ENCODE measurements at regions not wholly inside any gene's neighbourhood (a gene's known extent, or its start where the extent isn't known, plus 50 kb on each side); places are given as distances from the start of the nearest gene placed in this dataset.

DNA sequence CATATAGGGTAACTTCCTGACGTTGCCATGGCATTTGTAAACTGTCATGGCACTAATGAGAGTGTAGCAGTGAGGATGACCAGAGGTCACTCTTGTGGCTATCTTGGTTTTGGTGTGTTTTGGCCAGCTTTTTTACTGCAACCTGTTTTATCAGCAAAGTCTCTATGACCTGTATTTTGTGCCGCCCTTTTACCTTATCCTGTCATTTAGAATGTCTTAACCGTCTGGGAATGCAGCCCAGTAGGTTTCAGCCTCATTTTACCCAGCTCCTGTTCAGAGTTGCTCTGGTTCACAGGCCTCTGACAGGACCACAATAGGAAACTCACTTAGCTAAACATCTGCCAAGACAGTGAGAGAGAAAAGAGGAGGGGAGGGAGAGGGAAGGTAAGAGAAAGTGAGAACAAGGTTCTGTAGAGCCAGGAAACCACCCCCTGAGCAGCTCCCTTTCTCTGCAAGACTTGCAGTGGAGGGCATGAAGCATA, 64.8 kb upstream of the PLEKHG3 start:
- peaks cover under 1% of the 10 kb centered on the region for H3K4me1 ChIP-seq (ENCODE audit: insufficient read depth, low read length)
- no peaks in the 10 kb centered on the region for H3K27me3 ChIP-seq (ENCODE audit: control insufficient read depth in 1 of 2, insufficient read depth in 2 of 2, low read length in 2 of 2)
- no peak overlapping the region for H3K27ac ChIP-seq (ENCODE audit: low read depth, low read length)
- no peak overlapping the region for H3K9ac ChIP-seq (ENCODE audit: low read length)
- no peak overlapping the region for H3K4me3 ChIP-seq (ENCODE audit: low read depth in 1 of 2, low read length in 2 of 2)
- no peaks in the 10 kb centered on the region for H3K9me3 ChIP-seq (ENCODE audit: low read length)
- H3K36me3 ChIP-seq (ENCODE audit: insufficient read depth, low read length) = no peaks in the 10 kb centered on the region

DNA sequence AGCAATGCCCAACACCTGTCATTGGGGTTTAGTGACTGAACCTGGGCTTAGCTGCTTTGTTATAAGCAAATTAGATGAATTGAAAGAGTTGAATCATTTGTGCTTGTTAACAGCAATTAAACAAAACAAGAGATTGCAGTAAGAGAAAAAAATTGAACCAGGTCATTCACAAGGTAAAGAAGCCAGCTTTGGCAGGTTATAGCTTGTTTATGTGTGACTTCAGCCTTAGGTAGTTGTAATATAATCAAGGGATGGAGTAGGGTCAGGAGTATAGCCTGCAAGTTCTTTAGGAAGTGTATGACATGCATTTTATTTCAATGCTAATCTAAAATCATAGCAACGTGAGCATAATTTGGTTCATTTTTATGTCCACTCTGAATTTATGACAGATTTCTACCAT, 63.4 kb upstream of the PLEKHG3 start:
- H3K4me1 ChIP-seq (ENCODE audit: insufficient read depth, low read length) = peaks cover 15% of the 10 kb centered on the region
- no peak overlapping the region for H3K27ac ChIP-seq (ENCODE audit: low read depth, low read length)
- no peak overlapping the region for H3K9ac ChIP-seq (ENCODE audit: low read length)
- H3K27me3 ChIP-seq (ENCODE audit: control insufficient read depth in 1 of 2, insufficient read depth in 2 of 2, low read length in 2 of 2) = no peaks in the 10 kb centered on the region
- no peaks in the 10 kb centered on the region for H3K9me3 ChIP-seq (ENCODE audit: low read length)
- no peak overlapping the region for H3K4me3 ChIP-seq (ENCODE audit: low read depth in 1 of 2, low read length in 2 of 2)
- H3K36me3 ChIP-seq (ENCODE audit: insufficient read depth, low read length) = no peaks in the 10 kb centered on the region

DNA sequence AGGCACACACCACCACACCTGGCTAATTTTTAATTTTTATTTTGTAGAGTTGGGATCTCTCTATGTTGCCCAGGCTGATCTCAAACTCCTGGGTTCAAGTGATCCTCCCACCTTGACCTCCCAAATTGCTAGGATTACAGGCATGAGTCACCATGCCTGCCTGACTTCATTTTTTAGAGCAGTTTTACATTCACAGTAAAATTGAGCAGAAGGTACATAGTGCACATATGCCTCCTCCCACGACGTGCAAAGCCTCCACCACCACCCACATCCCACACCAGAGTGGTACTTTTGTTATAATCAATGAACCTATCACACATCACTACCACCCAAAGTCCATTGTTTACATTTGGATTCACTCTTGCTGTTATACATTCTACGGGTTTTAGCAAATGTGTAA, 62.5 kb upstream of the PLEKHG3 start:
- Histone ChIP-seq H3K4me3 (ENCODE audit: low read depth in 1 of 2, low read length in 2 of 2) (no peak overlapping the region), H3K27ac (ENCODE audit: low read depth, low read length) (no peak overlapping the region), H3K9ac (ENCODE audit: low read length) (no peak overlapping the region), H3K27me3 (ENCODE audit: control insufficient read depth in 1 of 2, insufficient read depth in 2 of 2, low read length in 2 of 2) (no peaks in the 10 kb centered on the region), H3K36me3 (ENCODE audit: insufficient read depth, low read length) (no peaks in the 10 kb centered on the region), H3K9me3 (ENCODE audit: low read length) (no peaks in the 10 kb centered on the region), H3K4me1 (ENCODE audit: insufficient read depth, low read length) (peaks cover 20% of the 10 kb centered on the region)

DNA sequence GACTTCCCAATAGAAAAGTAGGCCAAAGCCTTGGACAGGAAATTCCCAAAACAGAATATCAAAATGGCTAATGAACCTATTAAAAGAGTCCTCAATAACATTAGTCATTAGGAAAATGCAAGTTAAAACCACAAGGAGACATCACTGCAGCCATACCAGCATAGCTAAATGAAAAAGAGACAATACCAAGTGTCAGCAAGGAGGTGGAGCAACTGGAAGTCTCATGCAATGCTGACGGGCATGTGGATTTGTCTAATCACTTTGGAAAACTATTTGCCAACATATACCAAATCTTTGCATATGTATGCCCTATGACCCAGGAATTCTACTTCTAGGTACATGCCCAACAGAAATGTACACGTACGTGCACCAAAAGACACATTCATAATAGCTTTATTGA, 60.5 kb upstream of the PLEKHG3 start:
- no peak overlapping the region for H3K27ac ChIP-seq (ENCODE audit: low read depth, low read length)
- no peaks in the 10 kb centered on the region for H3K36me3 ChIP-seq (ENCODE audit: insufficient read depth, low read length)
- no peaks in the 10 kb centered on the region for H3K27me3 ChIP-seq (ENCODE audit: control insufficient read depth in 1 of 2, insufficient read depth in 2 of 2, low read length in 2 of 2)

DNA sequence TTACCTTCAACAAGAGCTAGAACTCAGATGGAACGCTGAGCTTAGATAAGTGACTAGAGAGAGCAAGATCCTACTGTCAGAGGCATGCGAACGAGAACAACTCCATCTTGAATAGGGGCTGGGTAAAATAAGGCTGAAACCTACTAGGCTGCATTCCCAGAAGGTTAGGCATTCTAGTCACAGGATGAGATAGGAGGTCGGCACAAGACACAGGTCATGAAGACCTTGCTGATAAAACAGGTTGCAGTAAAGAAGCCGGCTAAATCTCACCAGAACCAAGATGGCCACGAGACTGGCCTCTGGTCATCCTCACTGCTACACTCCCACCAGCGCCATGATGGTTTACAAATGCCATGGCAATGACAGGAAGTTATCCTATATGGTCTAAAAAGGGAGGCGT, 59.6 kb upstream of the PLEKHG3 start:
- Histone ChIP-seq H3K4me3 (ENCODE audit: low read depth in 1 of 2, low read length in 2 of 2) (no peak overlapping the region), H3K9ac (ENCODE audit: low read length) (no peak overlapping the region), H3K27me3 (ENCODE audit: control insufficient read depth in 1 of 2, insufficient read depth in 2 of 2, low read length in 2 of 2) (no peaks in the 10 kb centered on the region), H3K27ac (ENCODE audit: low read depth, low read length) (peak overlapping the region; percentile 78), H3K4me1 (ENCODE audit: insufficient read depth, low read length) (peaks cover 20% of the 10 kb centered on the region), H3K9me3 (ENCODE audit: low read length) (no peaks in the 10 kb centered on the region), H3K36me3 (ENCODE audit: insufficient read depth, low read length) (no peaks in the 10 kb centered on the region)

More for the DNA sequence above, 60.5 kb upstream of the PLEKHG3 start:
- Histone ChIP-seq H3K9me3 (ENCODE audit: low read length) (no peaks in the 10 kb centered on the region), H3K4me1 (ENCODE audit: insufficient read depth, low read length) (peaks cover 20% of the 10 kb centered on the region), H3K4me3 (ENCODE audit: low read depth in 1 of 2, low read length in 2 of 2) (no peak overlapping the region), H3K9ac (ENCODE audit: low read length) (no peak overlapping the region)

DNA sequence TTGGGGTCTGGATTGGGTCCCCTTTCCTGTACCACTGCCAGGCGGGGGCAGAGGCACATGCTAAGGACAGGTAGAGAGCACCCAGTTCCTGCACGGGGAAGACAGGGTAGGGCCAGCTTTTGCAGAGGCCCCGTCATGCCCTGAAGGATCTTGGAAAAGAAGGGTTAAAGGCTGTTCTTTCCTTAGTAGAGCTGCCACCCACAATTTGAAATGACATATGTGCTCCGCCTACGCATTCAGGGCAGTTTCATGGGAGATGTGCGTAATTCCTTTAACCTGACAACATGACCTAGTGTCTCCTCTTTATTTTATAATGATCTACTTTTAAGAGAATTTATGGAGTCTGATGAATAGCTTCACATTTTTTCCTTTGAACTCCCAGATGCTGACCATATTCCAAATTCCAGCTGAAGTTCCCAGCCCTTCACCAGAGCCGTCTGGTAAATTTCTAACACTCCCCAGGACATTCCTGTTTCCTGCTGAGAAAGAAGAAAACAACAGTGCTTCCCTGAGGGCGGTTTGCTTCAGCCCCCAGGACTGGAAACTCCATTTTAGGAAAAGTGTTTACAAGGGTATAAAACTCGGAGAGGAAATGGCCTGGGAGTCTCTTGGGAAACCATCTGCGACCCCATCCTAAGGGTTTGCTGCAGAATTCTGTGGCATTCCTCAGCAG, 58.9 kb upstream of the PLEKHG3 start:
- no peak overlapping the region for H3K4me3 ChIP-seq (ENCODE audit: low read depth in 1 of 2, low read length in 2 of 2)
- no peaks in the 10 kb centered on the region for H3K27me3 ChIP-seq (ENCODE audit: control insufficient read depth in 1 of 2, insufficient read depth in 2 of 2, low read length in 2 of 2)
- H3K9ac ChIP-seq (ENCODE audit: low read length) = no peak overlapping the region
- no peaks in the 10 kb centered on the region for H3K36me3 ChIP-seq (ENCODE audit: insufficient read depth, low read length)
- peaks cover 20% of the 10 kb centered on the region for H3K4me1 ChIP-seq (ENCODE audit: insufficient read depth, low read length)
- H3K27ac ChIP-seq (ENCODE audit: low read depth, low read length) = peak overlapping the region; percentile 78
- H3K9me3 ChIP-seq (ENCODE audit: low read length) = no peaks in the 10 kb centered on the region

DNA sequence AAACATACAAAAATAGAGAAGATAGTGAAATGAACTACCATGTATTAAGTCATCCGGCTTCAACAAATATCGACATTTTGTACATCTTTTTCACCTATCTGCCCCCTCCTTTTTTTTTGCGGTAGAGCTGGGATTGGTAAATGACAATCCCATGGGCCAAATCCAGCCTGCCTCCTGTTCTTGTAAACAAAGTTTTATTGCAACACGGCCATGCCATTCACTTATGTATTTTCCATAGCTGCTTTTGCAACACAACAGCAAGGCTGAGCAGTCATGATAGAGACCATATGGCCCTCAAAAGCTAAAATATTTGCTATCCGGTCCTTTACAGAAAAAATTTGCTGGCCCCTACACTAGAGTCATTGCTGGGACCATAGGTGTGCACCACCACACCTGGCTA, 58.1 kb upstream of the PLEKHG3 start:
- H3K36me3 ChIP-seq (ENCODE audit: insufficient read depth, low read length) = no peaks in the 10 kb centered on the region
- H3K27me3 ChIP-seq (ENCODE audit: control insufficient read depth in 1 of 2, insufficient read depth in 2 of 2, low read length in 2 of 2) = no peaks in the 10 kb centered on the region
- peak overlapping the region; percentile 78 for H3K27ac ChIP-seq (ENCODE audit: low read depth, low read length)
- H3K4me1 ChIP-seq (ENCODE audit: insufficient read depth, low read length) = peaks cover 20% of the 10 kb centered on the region
- no peak overlapping the region for H3K4me3 ChIP-seq (ENCODE audit: low read depth in 1 of 2, low read length in 2 of 2)
- no peaks in the 10 kb centered on the region for H3K9me3 ChIP-seq (ENCODE audit: low read length)
- no peak overlapping the region for H3K9ac ChIP-seq (ENCODE audit: low read length)

DNA sequence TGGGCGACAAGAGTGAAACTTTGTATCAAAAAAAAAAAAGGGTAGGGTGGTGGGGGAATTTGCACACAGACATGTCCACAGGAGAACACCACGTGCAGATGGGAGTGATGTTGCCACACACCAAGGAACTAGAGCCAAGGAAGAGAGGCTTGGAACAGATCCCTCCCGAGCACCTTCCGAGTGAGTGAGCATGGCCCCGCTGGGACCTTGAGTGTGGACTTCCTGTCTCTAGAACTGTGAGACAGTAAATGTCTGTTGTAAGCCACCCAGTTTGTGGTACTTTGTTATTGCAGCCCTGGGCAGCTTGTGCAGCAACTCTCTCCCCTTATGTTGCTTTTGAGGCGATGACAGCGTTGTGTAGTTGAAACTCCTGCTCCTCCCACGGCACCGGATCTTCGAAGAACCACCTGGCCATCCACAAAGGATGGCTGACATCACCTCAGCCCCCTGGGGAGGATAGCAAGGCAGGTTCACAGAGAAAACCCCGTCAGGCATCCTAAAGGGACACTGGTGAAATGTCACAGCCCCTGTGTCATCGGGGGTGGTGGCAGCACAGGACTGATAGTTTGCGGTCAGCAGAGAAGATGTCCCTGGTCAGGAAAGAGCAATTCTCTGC, 54.7 kb upstream of the PLEKHG3 start:
- Histone ChIP-seq H3K4me3 (ENCODE audit: low read depth in 1 of 2, low read length in 2 of 2) (no peak overlapping the region), H3K9ac (ENCODE audit: low read length) (no peak overlapping the region), H3K27me3 (ENCODE audit: control insufficient read depth in 1 of 2, insufficient read depth in 2 of 2, low read length in 2 of 2) (no peaks in the 10 kb centered on the region), H3K27ac (ENCODE audit: low read depth, low read length) (no peak overlapping the region), H3K9me3 (ENCODE audit: low read length) (no peaks in the 10 kb centered on the region), H3K4me1 (ENCODE audit: insufficient read depth, low read length) (peaks cover 29% of the 10 kb centered on the region), H3K36me3 (ENCODE audit: insufficient read depth, low read length) (no peaks in the 10 kb centered on the region)

DNA sequence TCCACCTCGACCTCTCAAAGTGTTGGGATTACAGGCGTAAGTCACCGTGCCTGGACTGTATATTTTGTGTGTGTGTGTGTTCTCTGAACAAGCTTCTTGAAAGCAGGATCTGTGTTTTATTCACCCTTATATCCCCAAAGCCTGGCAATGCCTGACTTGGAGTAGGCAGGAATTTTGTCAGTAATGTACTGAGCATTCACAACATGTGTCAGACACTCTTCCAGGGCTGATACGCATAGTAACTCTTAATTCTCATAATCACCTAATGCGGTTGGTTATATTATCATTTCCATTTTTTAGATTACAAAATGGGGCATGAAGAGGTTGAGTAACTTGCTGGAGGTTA, 50.4 kb upstream of the PLEKHG3 start:
- Histone ChIP-seq H3K4me1 (ENCODE audit: insufficient read depth, low read length) (peaks cover 25% of the 10 kb centered on the region), H3K9me3 (ENCODE audit: low read length) (no peaks in the 10 kb centered on the region), H3K9ac (ENCODE audit: low read length) (no peak overlapping the region), H3K27me3 (ENCODE audit: control insufficient read depth in 1 of 2, insufficient read depth in 2 of 2, low read length in 2 of 2) (no peaks in the 10 kb centered on the region), H3K27ac (ENCODE audit: low read depth, low read length) (no peak overlapping the region), H3K36me3 (ENCODE audit: insufficient read depth, low read length) (no peaks in the 10 kb centered on the region), H3K4me3 (ENCODE audit: low read depth in 1 of 2, low read length in 2 of 2) (no peak overlapping the region)

DNA sequence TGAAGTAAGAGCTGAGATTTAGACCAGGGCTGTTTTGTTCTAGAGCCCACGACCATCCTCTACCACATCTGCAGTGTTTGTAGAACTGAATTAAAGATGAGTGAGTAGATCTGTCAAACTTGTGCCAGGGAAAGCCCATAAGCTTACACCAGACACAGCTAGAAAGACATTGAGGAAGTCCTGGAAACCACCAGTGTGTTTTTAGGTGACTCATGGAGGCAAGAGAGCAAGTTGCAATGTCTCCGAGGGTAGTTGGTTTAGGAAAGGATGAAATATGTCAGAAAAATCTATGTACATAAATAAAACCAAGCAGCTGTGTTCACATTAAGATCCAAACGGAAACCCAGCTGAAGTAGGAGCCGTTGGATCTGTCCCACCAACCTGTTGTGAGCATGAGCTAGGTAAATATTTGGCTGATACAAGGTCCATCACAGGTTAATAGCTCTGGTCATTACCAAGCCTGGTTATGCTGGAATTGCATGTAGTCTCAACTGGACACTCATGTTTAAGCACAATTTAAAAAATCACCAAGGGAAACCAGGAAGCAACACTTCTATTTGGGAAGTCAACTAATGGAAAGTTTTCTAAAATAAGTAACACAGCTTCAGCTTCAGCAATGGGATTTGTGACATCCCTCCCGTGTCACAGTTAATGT, 49.9 kb upstream of the PLEKHG3 start:
- Histone ChIP-seq H3K9me3 (ENCODE audit: low read length) (no peaks in the 10 kb centered on the region), H3K27ac (ENCODE audit: low read depth, low read length) (no peak overlapping the region), H3K9ac (ENCODE audit: low read length) (no peak overlapping the region), H3K4me1 (ENCODE audit: insufficient read depth, low read length) (peaks cover 25% of the 10 kb centered on the region), H3K4me3 (ENCODE audit: low read depth in 1 of 2, low read length in 2 of 2) (no peak overlapping the region), H3K27me3 (ENCODE audit: control insufficient read depth in 1 of 2, insufficient read depth in 2 of 2, low read length in 2 of 2) (no peaks in the 10 kb centered on the region), H3K36me3 (ENCODE audit: insufficient read depth, low read length) (no peaks in the 10 kb centered on the region)
